GM23248 (cell line): ENCODE measurements at regions not wholly inside any gene's neighbourhood (a gene's known extent, or its start where the extent isn't known, plus 50 kb on each side); places are given as distances from the start of the nearest gene placed in this dataset.

Experiments used
- DNase-seq: peaks from one replicate; pipeline ENCODE4 v3.0.0-alpha.2; 2015
- H2AFZ ChIP-seq: fragments of 200-600 bp; sonication (generic); 2 replicates; pipeline ENCODE4 v1.6.1; 2016; ENCODE audit warnings: antibody characterized with exemption
- H3F3A ChIP-seq: fragments of 200-600 bp; sonication (generic); 2 replicates; pipeline ENCODE4 v1.6.1; 2016; ENCODE audit warnings: mild to moderate bottlenecking, antibody characterized with exemption, mixed run types; ENCODE audit not compliant: insufficient read depth
- H3K27ac ChIP-seq: fragments of 200-600 bp; sonication (generic); 2 replicates; pipeline ENCODE4 v1.5.1; 2016; ENCODE audit warnings: mild to moderate bottlenecking
- H3K27me3 ChIP-seq: fragments of 200-600 bp; sonication (generic); replicated peaks from 2 replicates; pipeline ENCODE4 v1.6.1; 2016; ENCODE audit warnings: mild to moderate bottlenecking; ENCODE audit not compliant: insufficient read depth
- H3K36me3 ChIP-seq: fragments of 200-600 bp; sonication (generic); 2 replicates; pipeline ENCODE4 v1.6.1; 2016; ENCODE audit warnings: low read depth, mild to moderate bottlenecking
- H3K4me1 ChIP-seq: fragments of 200-600 bp; sonication (generic); 2 replicates; pipeline ENCODE4 v1.6.1; 2016; ENCODE audit warnings: mild to moderate bottlenecking; ENCODE audit not compliant: insufficient read depth
- H3K4me2 ChIP-seq: fragments of 200-600 bp; sonication (generic); one replicate; pipeline ENCODE4 v1.6.1; 2016; ENCODE audit warnings: mild to moderate bottlenecking; ENCODE audit not compliant: unreplicated experiment
- H3K4me3 ChIP-seq: fragments of 200-600 bp; sonication (generic); 2 replicates; pipeline ENCODE4 v1.5.1; 2016; ENCODE audit warnings: mild to moderate bottlenecking
- H3K79me2 ChIP-seq: fragments of 200-600 bp; sonication (generic); 2 replicates; pipeline ENCODE4 v1.6.1; 2016; ENCODE audit warnings: mild to moderate bottlenecking; ENCODE audit not compliant: insufficient read depth
- H3K9ac ChIP-seq: fragments of 200-600 bp; sonication (generic); 2 replicates; pipeline ENCODE4 v1.6.1; 2016; ENCODE audit warnings: mild to moderate bottlenecking
- H3K9me2 ChIP-seq: fragments of 200-600 bp; sonication (generic); 2 replicates; pipeline ENCODE4 v1.6.1; 2016; ENCODE audit warnings: mixed run types, mild to moderate bottlenecking, moderate library complexity; ENCODE audit not compliant: insufficient read depth
- H3K9me3 ChIP-seq: fragments of 200-600 bp; sonication (generic); one replicate; pipeline ENCODE4 v1.6.1; 2017; ENCODE audit warnings: low read depth
- H4K20me1 ChIP-seq: fragments of 200-600 bp; sonication (generic); 2 replicates; pipeline ENCODE4 v1.6.0; 2016; ENCODE audit not compliant: insufficient read depth
- EZH2 ChIP-seq: fragments of 200-600 bp; sonication (generic); IDR thresholded peaks from 2 replicates; pipeline ENCODE4 v1.6.1; 2018; ENCODE audit warnings: antibody characterized with exemption, mild to moderate bottlenecking; ENCODE audit not compliant: insufficient read depth, poor library complexity, severe bottlenecking
- EZH2phosphoT487 ChIP-seq: fragments of 200-600 bp; sonication (generic); IDR thresholded peaks from 2 replicates; pipeline ENCODE4 v1.6.1; 2018; ENCODE audit warnings: antibody characterized with exemption, moderate library complexity, mild to moderate bottlenecking, low read depth; ENCODE audit not compliant: insufficient read depth
- WGBS, 2 experiments: methylation state at CpG; one replicate each; pipeline ENCODE4 v1.1.6; 2015 to 2017; ENCODE audit warnings: low lambda C conversion rate in 2 of 2, low coverage in 1 of 2; ENCODE audit errors: missing lambda C conversion rate in 2 of 2; 5-methylcytosine and 5-hydroxymethylcytosine counted together
- in situ Hi-C: fragments of 300-500 bp; cut with MboI; formaldehyde crosslinking; loops from 2 replicates; pipeline ENCODE4 v1.15.0; 2020

DNA sequence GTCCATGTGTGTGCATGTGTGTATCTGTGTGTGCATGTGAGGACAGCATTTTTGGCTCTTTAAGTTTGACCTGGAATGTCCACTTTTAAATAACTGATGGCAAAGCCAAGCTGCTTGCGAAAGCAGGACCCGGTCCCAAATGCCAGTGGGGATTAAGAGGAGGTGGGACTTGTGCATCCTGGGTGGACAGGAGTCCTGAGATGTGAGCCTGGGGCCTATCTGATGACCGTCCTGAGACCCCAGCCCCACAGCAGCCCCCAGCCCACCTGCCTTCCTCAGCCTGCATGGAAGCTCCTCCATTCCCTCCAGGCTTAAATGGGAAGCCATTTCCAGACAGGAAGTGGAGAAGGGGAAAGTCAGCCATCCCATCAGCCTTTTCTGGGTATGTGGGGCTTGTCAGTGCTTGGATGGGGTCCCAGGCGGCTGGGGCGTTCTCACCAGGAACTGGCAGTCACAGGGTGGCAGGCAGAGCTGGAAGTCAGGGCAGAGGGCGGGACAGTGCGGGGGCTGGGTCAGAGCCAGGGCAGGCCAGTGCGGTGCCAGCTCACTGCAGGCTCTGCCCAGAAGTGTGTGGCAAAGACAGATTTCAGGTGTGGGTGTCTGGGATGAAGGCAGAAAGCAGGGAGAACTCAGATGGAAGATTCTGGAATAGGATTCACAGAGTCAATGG, 117.8 kb downstream of the ACKR3 start:
- no peaks in the 10 kb centered on the region for H4K20me1 ChIP-seq
- no peaks in the 10 kb centered on the region for H3K79me2 ChIP-seq
- DNase-seq = peak; percentile 12
- no peaks in the 10 kb centered on the region for H3F3A ChIP-seq
- in situ Hi-C loops = no loop called here
- no peak for TF ChIP-seq EZH2phosphoT487
- TF ChIP-seq EZH2 = no peak
- H3K4me1 ChIP-seq = no peaks in the 10 kb centered on the region; the same call in none of the 2 replicates
- H3K4me3 ChIP-seq = no peak overlapping the region
- H3K27ac ChIP-seq = no peak overlapping the region
- no peaks in the 10 kb centered on the region; the same call in 1 of the 2 replicates for H3K27me3 ChIP-seq
- H2AFZ ChIP-seq = no peak overlapping the region
- H3K9me3 ChIP-seq = no peaks in the 10 kb centered on the region
- H3K36me3 ChIP-seq = no peaks in the 10 kb centered on the region
- WGBS, 2 experiments = 46 to 51% methylated on average over 8 of the region's 8 CpGs
- no peak overlapping the region for H3K9ac ChIP-seq
- no peaks in the 10 kb centered on the region for H3K9me2 ChIP-seq
- no peak overlapping the region for H3K4me2 ChIP-seq

GRCh38 chr2:236688157-236688556, 118.5 kb downstream of the ACKR3 start:
- Histone ChIP-seq H3K27me3 (no peaks in the 10 kb centered on the region; the same call in 1 of the 2 replicates), H3F3A (no peaks in the 10 kb centered on the region)

GRCh38 chr2:236688563-236689392, 119.2 kb downstream of the ACKR3 start:
- Histone ChIP-seq H3K4me2 (no peak overlapping the region), H4K20me1 (no peaks in the 10 kb centered on the region), H3K9me3 (no peaks in the 10 kb centered on the region), H3K4me1 (no peaks in the 10 kb centered on the region; the same call in none of the 2 replicates), H3K9me2 (no peaks in the 10 kb centered on the region), H3K36me3 (no peaks in the 10 kb centered on the region), H3K27me3 (no peaks in the 10 kb centered on the region; the same call in 1 of the 2 replicates), H3K4me3 (no peak overlapping the region), H3K27ac (no peak overlapping the region), H2AFZ (no peak overlapping the region), H3F3A (no peaks in the 10 kb centered on the region), H3K9ac (no peak overlapping the region), H3K79me2 (no peaks in the 10 kb centered on the region)
- in situ Hi-C loops = no loop called here
- 75 to 82% methylated on average over 19 to 23 of the region's 23 CpGs for WGBS, 2 experiments
- no peak for TF ChIP-seq EZH2
- no peak for TF ChIP-seq EZH2phosphoT487
- no peak for DNase-seq

More at GRCh38 chr2:236688157-236688556, 118.5 kb downstream of the ACKR3 start:
- H4K20me1 ChIP-seq = no peaks in the 10 kb centered on the region
- H3K9ac ChIP-seq = no peak overlapping the region
- H3K9me2 ChIP-seq = no peaks in the 10 kb centered on the region
- no peak for DNase-seq
- no peak overlapping the region for H3K4me3 ChIP-seq
- H3K4me1 ChIP-seq = no peaks in the 10 kb centered on the region; the same call in none of the 2 replicates
- no peaks in the 10 kb centered on the region for H3K36me3 ChIP-seq
- 50 to 53% methylated on average over 6 of the region's 6 CpGs for WGBS, 2 experiments
- H3K27ac ChIP-seq = no peak overlapping the region
- no peaks in the 10 kb centered on the region for H3K9me3 ChIP-seq
- H2AFZ ChIP-seq = no peak overlapping the region
- in situ Hi-C loops = no loop called here
- no peak for TF ChIP-seq EZH2phosphoT487
- no peak for TF ChIP-seq EZH2
- H3K4me2 ChIP-seq = no peak overlapping the region
- no peaks in the 10 kb centered on the region for H3K79me2 ChIP-seq

- Histone ChIP-seq H2AFZ (no peak overlapping the region), H4K20me1 (no peaks in the 10 kb centered on the region), H3K4me2 (no peak overlapping the region), H3K4me1 (no peaks in the 10 kb centered on the region; the same call in none of the 2 replicates), H3K27me3 (peaks cover 4% of the 10 kb centered on the region; the same call in 1 of the 2 replicates), H3K9me3 (no peaks in the 10 kb centered on the region), H3K36me3 (no peaks in the 10 kb centered on the region), H3K4me3 (no peak overlapping the region), H3K9ac (no peak overlapping the region), H3F3A (no peaks in the 10 kb centered on the region), H3K79me2 (no peaks in the 10 kb centered on the region), H3K9me2 (no peaks in the 10 kb centered on the region), H3K27ac (no peak overlapping the region)
- no peak for DNase-seq
- TF ChIP-seq EZH2 = no peak
- in situ Hi-C loops = no loop called here
- WGBS, 2 experiments = 100% methylated on average over 1 of the region's 1 CpG
Observed at GRCh38 chr2:236689393-236689700, 119.7 kb downstream of the ACKR3 start.
